Trophoblast cell (in vitro differentiated cells and primary cell): ENCODE measurements at regions not wholly inside any gene's neighbourhood (a gene's known extent, or its start where the extent isn't known, plus 50 kb on each side); places are given as distances from the start of the nearest gene placed in this dataset.

Experiments used
- DNase-seq, 2 donors: peaks; one replicate each; pipeline ENCODE4 v3.0.0-alpha.2; 2016
- H2AFZ ChIP-seq: 2 replicates; pipeline ENCODE4 v1.6.1; 2013; ENCODE audit warnings: low read length, moderate library complexity, mild to moderate bottlenecking; ENCODE audit not compliant: insufficient read depth, poor library complexity
- H2AK5ac ChIP-seq: 2 replicates; pipeline ENCODE4 v1.6.1; 2013; ENCODE audit warnings: mild to moderate bottlenecking, low read length
- H2BK120ac ChIP-seq: 2 replicates; pipeline ENCODE4 v1.6.1; 2013; ENCODE audit warnings: low read length, mild to moderate bottlenecking, moderate library complexity; ENCODE audit not compliant: insufficient read depth, poor library complexity
- H2BK12ac ChIP-seq: 2 replicates; pipeline ENCODE4 v1.6.1; 2013; ENCODE audit warnings: mild to moderate bottlenecking, low read length, moderate library complexity
- H2BK5ac ChIP-seq: 2 replicates; pipeline ENCODE4 v1.6.1; 2013; ENCODE audit warnings: low read length, low read depth, moderate library complexity, mild to moderate bottlenecking; ENCODE audit not compliant: poor library complexity
- H3K14ac ChIP-seq: 2 replicates; pipeline ENCODE4 v1.6.1; 2013; ENCODE audit warnings: mild to moderate bottlenecking, low read length
- H3K18ac ChIP-seq: 2 replicates; pipeline ENCODE4 v1.6.1; 2013; ENCODE audit warnings: mild to moderate bottlenecking, low read length
- H3K23ac ChIP-seq: 2 replicates; pipeline ENCODE4 v1.6.1; 2013; ENCODE audit warnings: low read length
- H3K27ac ChIP-seq: 2 replicates; pipeline ENCODE4 v1.5.1; 2013; ENCODE audit warnings: low read depth, mild to moderate bottlenecking, inconsistent platforms, low read length, moderate library complexity
- H3K27me3 ChIP-seq: 2 replicates; pipeline ENCODE4 v1.6.1; 2013; ENCODE audit warnings: inconsistent platforms, mild to moderate bottlenecking, low read length, moderate library complexity; ENCODE audit not compliant: insufficient read depth
- H3K36me3 ChIP-seq, 2 experiments: 1 replicate in 1 of 2; 2 replicates in 1 of 2; pipeline ENCODE4 v1.6.1; 2013; ENCODE audit warnings: low read length in 2 of 2, mild to moderate bottlenecking in 2 of 2, moderate library complexity in 1 of 2; ENCODE audit not compliant: insufficient read depth in 2 of 2, control insufficient read depth in 1 of 2
- H3K4ac ChIP-seq: 2 replicates; pipeline ENCODE4 v1.6.1; 2013; ENCODE audit warnings: low read depth, mild to moderate bottlenecking, low read length, moderate library complexity
- H3K4me1 ChIP-seq, 2 experiments: 1 replicate in 1 of 2; 2 replicates in 1 of 2; pipeline ENCODE4 v1.6.1; 2013; ENCODE audit warnings: low read length in 2 of 2, mild to moderate bottlenecking in 2 of 2, moderate library complexity in 1 of 2; ENCODE audit not compliant: insufficient read depth in 2 of 2, control insufficient read depth in 1 of 2
- H3K4me2 ChIP-seq: 2 replicates; pipeline ENCODE4 v1.6.1; 2013; ENCODE audit warnings: inconsistent platforms, mild to moderate bottlenecking, low read length, moderate library complexity
- H3K4me3 ChIP-seq: 2 replicates; pipeline ENCODE4 v1.5.1; 2013; ENCODE audit warnings: mild to moderate bottlenecking, low read depth, low read length, inconsistent platforms
- H3K79me1 ChIP-seq: one replicate; pipeline ENCODE4 v1.6.1; 2013; ENCODE audit warnings: low read length
- H3K79me2 ChIP-seq: 2 replicates; pipeline ENCODE4 v1.6.1; 2013; ENCODE audit warnings: low read length, mild to moderate bottlenecking; ENCODE audit not compliant: control insufficient read depth, insufficient read depth, poor library complexity
- H3K9ac ChIP-seq: 2 replicates; pipeline ENCODE4 v1.6.1; 2013; ENCODE audit warnings: mild to moderate bottlenecking, low read length
- H3K9me3 ChIP-seq: 2 replicates; pipeline ENCODE4 v1.6.1; 2013; ENCODE audit warnings: low read depth, mild to moderate bottlenecking, control low read depth, inconsistent platforms, low read length; ENCODE audit not compliant: insufficient read depth
- H4K12ac ChIP-seq: 2 replicates; pipeline ENCODE4 v1.6.1; 2013; ENCODE audit warnings: low read depth, mild to moderate bottlenecking, low read length, moderate library complexity
- H4K8ac ChIP-seq: 2 replicates; pipeline ENCODE4 v1.6.1; 2013; ENCODE audit warnings: low read depth, mild to moderate bottlenecking, low read length, moderate library complexity
- H4K91ac ChIP-seq: one replicate; pipeline ENCODE4 v1.6.1; 2013; ENCODE audit warnings: low read depth, mild to moderate bottlenecking, low read length, moderate library complexity
- WGBS: extraction: QIAGEN DNeasy Blood & Tissue Kit; methylation state at CpG from one replicate; pipeline ENCODE4 v1.1.7; 2013; ENCODE audit warnings: missing lambda C conversion rate; ENCODE audit not compliant: insufficient read length, insufficient coverage; ENCODE audit errors: extremely low coverage; 5-methylcytosine and 5-hydroxymethylcytosine counted together

DNA sequence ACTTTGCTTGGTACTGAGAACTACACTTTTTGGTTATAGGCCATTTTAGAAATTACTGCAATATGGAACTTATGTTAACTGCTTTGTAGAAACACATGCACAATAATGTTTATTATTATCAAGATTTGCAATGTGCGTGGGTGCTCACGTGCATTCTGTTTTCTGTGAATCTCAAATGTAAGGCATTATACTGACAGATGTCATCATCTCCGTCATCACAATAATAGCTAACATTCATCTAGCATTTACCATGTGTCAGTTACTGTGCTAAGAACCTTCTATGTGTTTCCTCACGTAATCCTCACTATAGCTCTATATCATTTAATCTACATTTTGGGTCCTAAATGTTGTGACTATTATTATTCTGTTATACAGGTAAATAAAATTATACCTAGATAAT is 1214.8 kb upstream of the ADGRL4 start:
- Histone ChIP-seq H3K27me3 (no peaks in the 10 kb centered on the region), H2BK12ac (no peak overlapping the region), H3K18ac (no peak overlapping the region), H3K9me3 (no peaks in the 10 kb centered on the region), H3K4ac (no peak overlapping the region), H3K4me2 (no peak overlapping the region), H4K8ac (no peak overlapping the region), H4K12ac (no peak overlapping the region), H3K4me3 (no peak overlapping the region), H3K27ac (no peak overlapping the region), H3K4me1 (no peaks in the 10 kb centered on the region), H2BK5ac (no peak overlapping the region), H2BK120ac (no peak overlapping the region), H3K36me3 (no peaks in the 10 kb centered on the region), H2AFZ (no peak overlapping the region), H3K79me2 (no peaks in the 10 kb centered on the region), H3K9ac (no peak overlapping the region), H4K91ac (no peak overlapping the region), H3K79me1 (no peaks in the 10 kb centered on the region), H3K23ac (no peak overlapping the region), H2AK5ac (no peak overlapping the region), H3K14ac (no peak overlapping the region)
- no CpG with 5 or more reads among the region's 4 CpGs for WGBS
- DNase-seq = no peak

DNA sequence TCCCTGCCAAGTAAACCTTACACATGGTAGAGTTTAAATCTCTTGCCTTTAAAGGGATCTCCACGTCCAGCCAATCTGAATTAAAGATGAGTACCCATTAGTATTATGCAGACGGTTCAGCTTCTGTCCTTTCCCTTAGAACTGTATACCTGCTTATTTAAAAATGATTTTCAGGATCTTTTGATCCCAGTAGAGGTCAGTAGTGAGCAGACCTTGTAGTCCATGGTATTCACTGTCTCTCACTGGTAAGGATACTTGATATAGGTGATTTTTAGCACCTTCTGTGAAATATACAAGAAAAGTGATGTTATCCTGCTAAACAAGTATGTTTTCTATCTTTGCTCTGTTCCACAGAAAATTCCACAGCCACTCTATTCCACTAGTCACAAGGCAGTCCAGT is 1211.6 kb upstream of the ADGRL4 start:
- Histone ChIP-seq H3K4me3 (no peak overlapping the region), H3K4me1 (no peaks in the 10 kb centered on the region), H3K14ac (no peak overlapping the region), H2BK5ac (no peak overlapping the region), H2BK120ac (no peak overlapping the region), H3K9me3 (no peaks in the 10 kb centered on the region), H4K8ac (no peak overlapping the region), H3K27me3 (no peaks in the 10 kb centered on the region), H2AFZ (no peak overlapping the region), H3K18ac (no peak overlapping the region), H4K12ac (no peak overlapping the region), H3K9ac (no peak overlapping the region), H2AK5ac (no peak overlapping the region), H3K36me3 (no peaks in the 10 kb centered on the region), H3K4ac (no peak overlapping the region), H2BK12ac (no peak overlapping the region), H3K79me2 (no peaks in the 10 kb centered on the region), H4K91ac (no peak overlapping the region), H3K79me1 (no peaks in the 10 kb centered on the region), H3K23ac (no peak overlapping the region), H3K27ac (no peak overlapping the region), H3K4me2 (no peak overlapping the region)
- peak; percentile 4 to 88 for DNase-seq
- no CpG with 5 or more reads among the region's 2 CpGs for WGBS

DNA sequence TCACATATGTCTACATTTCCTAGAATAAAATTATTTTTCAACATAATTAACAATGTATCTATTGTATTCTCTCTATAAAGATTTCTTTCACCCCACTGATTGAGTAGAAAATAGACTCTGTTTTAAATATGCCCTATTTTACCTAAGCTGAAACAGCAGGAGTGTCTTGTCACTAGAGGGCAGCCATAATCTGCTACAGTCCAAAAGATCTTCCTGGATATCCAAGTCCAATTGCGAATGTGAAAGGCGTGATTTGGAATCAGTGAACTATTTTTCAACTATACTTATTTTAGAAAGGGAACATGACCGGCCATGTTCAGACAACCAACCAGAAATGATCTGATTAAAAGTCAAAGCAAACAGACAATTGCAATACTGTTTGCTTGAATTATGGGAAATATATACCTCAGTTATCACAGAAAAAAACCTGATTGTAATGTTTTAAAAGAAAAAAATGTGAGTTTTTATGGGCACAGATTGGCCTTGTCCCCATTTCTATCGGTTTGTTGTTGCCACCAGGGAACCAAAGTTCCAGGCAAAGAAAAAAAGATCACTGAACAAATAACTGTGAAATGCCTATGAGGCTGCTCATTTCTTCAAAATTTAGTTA is 1211.0 kb upstream of the ADGRL4 start:
- Histone ChIP-seq H4K8ac (no peak overlapping the region), H3K79me2 (no peaks in the 10 kb centered on the region), H3K36me3 (no peaks in the 10 kb centered on the region), H2AK5ac (no peak overlapping the region), H4K91ac (no peak overlapping the region), H3K4me3 (no peak overlapping the region), H3K79me1 (no peaks in the 10 kb centered on the region), H3K23ac (no peak overlapping the region), H2BK12ac (no peak overlapping the region), H3K27ac (no peak overlapping the region), H3K4ac (no peak overlapping the region), H2BK5ac (no peak overlapping the region), H3K9ac (no peak overlapping the region), H3K4me1 (no peaks in the 10 kb centered on the region), H3K18ac (no peak overlapping the region), H4K12ac (no peak overlapping the region), H2AFZ (no peak overlapping the region), H3K27me3 (no peaks in the 10 kb centered on the region), H3K9me3 (no peaks in the 10 kb centered on the region), H3K14ac (no peak overlapping the region), H3K4me2 (no peak overlapping the region), H2BK120ac (no peak overlapping the region)
- no CpG with 5 or more reads among the region's 4 CpGs for WGBS
- peak; percentile 9 to 71 for DNase-seq

DNA sequence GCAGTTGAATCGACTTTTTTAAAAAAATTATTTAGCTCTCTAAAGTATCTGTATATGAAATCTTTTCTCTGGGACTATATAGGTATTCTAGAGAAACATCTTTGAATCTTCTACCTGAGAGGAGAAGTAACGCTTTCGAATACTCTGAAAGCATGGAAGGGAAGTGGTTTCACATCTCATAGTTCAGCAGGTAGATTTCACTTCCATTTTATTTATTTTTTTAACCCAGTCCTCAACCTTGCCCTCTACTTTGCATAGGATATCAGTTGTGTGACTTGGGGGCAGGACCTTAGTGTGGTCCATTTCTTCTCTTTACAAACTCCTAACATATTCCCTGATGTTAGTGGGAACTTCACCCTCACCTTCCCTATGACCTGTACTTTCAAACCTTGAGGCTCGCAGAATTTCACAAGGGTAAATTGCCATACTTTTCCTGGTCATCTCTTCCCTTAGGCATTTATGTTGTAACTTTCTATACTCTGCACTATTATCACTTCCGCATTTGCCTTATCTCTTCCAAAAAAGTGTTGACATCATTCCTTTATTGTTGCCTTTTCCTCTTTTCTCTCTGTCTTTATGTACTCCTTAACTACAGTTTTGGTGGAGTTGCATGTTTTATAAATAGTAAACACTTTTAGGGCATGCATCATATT is 1208.5 kb upstream of the ADGRL4 start:
- H3K9me3 ChIP-seq = no peaks in the 10 kb centered on the region
- H3K4ac ChIP-seq = no peak overlapping the region
- no peak overlapping the region for H2BK5ac ChIP-seq
- H3K14ac ChIP-seq = no peak overlapping the region
- no peak overlapping the region for H2AK5ac ChIP-seq
- no peak overlapping the region for H4K8ac ChIP-seq
- H4K12ac ChIP-seq = no peak overlapping the region
- H3K36me3 ChIP-seq = no peaks in the 10 kb centered on the region
- DNase-seq = peak; percentile 37 to 90
- WGBS = no CpG with 5 or more reads among the region's 5 CpGs
- no peaks in the 10 kb centered on the region for H3K27me3 ChIP-seq
- H3K79me1 ChIP-seq = no peaks in the 10 kb centered on the region
- no peak overlapping the region for H3K18ac ChIP-seq
- no peak overlapping the region for H3K9ac ChIP-seq
- no peak overlapping the region for H2BK12ac ChIP-seq
- H3K4me1 ChIP-seq = no peaks in the 10 kb centered on the region
- no peak overlapping the region for H3K4me2 ChIP-seq
- H3K79me2 ChIP-seq = no peaks in the 10 kb centered on the region
- no peak overlapping the region for H2AFZ ChIP-seq
- no peak overlapping the region for H2BK120ac ChIP-seq
- no peak overlapping the region for H3K27ac ChIP-seq
- no peak overlapping the region for H3K23ac ChIP-seq
- H3K4me3 ChIP-seq = no peak overlapping the region
- no peak overlapping the region for H4K91ac ChIP-seq
